ENCODE measurements at regions not wholly inside any gene's neighbourhood (a gene's known extent, or its start where the extent isn't known, plus 50 kb on each side); places are given as distances from the start of the nearest gene placed in this dataset.
"Not testable (repeated sequence)": the region's sequence is repeated elsewhere in the genome, so short reads cannot be mapped to it uniquely, and the experiment has no call there.

GRCh38 chr3:164791263-164791662, 287.0 kb downstream of the SI start:
- H3K79me2 ChIP-seq (ENCODE audit: control insufficient read depth, insufficient read depth, low read length) = no peaks in the 10 kb centered on the region
- ATAC-seq = no peak
- no peak overlapping the region for H3K27ac ChIP-seq (ENCODE audit: extremely low read depth, low read depth, low read length)
- no peak for FAIRE-seq
- in situ Hi-C loops (cut with MboI) = no loop called here
- H3K36me3 ChIP-seq (ENCODE audit: control insufficient read depth, insufficient read depth, low read length) = no peaks in the 10 kb centered on the region
- no peak overlapping the region for H3K9ac ChIP-seq (ENCODE audit: insufficient read depth in 1 of 2, low read depth in 2 of 2, low read length in 2 of 2)
- intact Hi-C loops (cut with micrococcal nuclease) = no loop called here
- H4K20me1 ChIP-seq (replicated peaks; ENCODE audit: control insufficient read depth, insufficient read depth, low read length) = no peaks in the 10 kb centered on the region
- DNase-seq (ENCODE audit: extremely low read depth in 1 of 4, low spot score in 3 of 4) = no peak
- ChIA-PET CTCF (ENCODE audit: low intra/inter-chr PET ratio) (no interaction called here), POLR2A (no interaction called here)
- no peak overlapping the region for H3K4me2 ChIP-seq (ENCODE audit: insufficient read depth, low read length)
- WGBS (ENCODE audit: insufficient coverage, low coverage, missing lambda C conversion rate) = 2% methylated on average over 4 of the region's 4 CpGs
- H3K9me3 ChIP-seq (replicated peaks; ENCODE audit: control insufficient read depth, insufficient read depth, low read depth, low read length) = no peaks in the 10 kb centered on the region
- no peaks in the 10 kb centered on the region for H3K4me1 ChIP-seq (replicated peaks in 1 of 2; ENCODE audit: control insufficient read depth in 2 of 2, insufficient read depth in 2 of 2, low read length in 2 of 2)
- no peak overlapping the region for H3K4me3 ChIP-seq
- no TSS peak for BruUV-seq (replicated peaks)
- H3K27me3 ChIP-seq (ENCODE audit: control insufficient read depth in 2 of 2, insufficient read depth in 2 of 2, low read length in 2 of 2) = no peaks in the 10 kb centered on the region
- no peak overlapping the region for H2AFZ ChIP-seq (ENCODE audit: low read depth, low read length)
- no peaks in the 10 kb centered on the region for H3K9me1 ChIP-seq (ENCODE audit: control insufficient read depth, insufficient read depth, low read length)
- no peak for TF ChIP-seq MTA2 (IDR thresholded peaks at IDR 0.05; ENCODE audit: low read depth)

GRCh38 chr3:164784407-164784806, 293.9 kb downstream of the SI start:
- FAIRE-seq; H3K9me3 ChIP-seq (replicated peaks; ENCODE audit: control insufficient read depth, insufficient read depth, low read depth, low read length); H3K27ac ChIP-seq (ENCODE audit: extremely low read depth, low read depth, low read length); intact Hi-C loops (cut with micrococcal nuclease); H2AFZ ChIP-seq (ENCODE audit: low read depth, low read length); H3K79me2 ChIP-seq (ENCODE audit: control insufficient read depth, insufficient read depth, low read length); H3K4me3 ChIP-seq; H3K9ac ChIP-seq (ENCODE audit: insufficient read depth in 1 of 2, low read depth in 2 of 2, low read length in 2 of 2); CTCF ChIA-PET (ENCODE audit: low intra/inter-chr PET ratio); H3K4me1 ChIP-seq (replicated peaks in 1 of 2; ENCODE audit: control insufficient read depth in 2 of 2, insufficient read depth in 2 of 2, low read length in 2 of 2); BruUV-seq (replicated peaks); H3K9me1 ChIP-seq (ENCODE audit: control insufficient read depth, insufficient read depth, low read length); in situ Hi-C loops (cut with MboI); H3K27me3 ChIP-seq (ENCODE audit: control insufficient read depth in 2 of 2, insufficient read depth in 2 of 2, low read length in 2 of 2); POLR2A ChIA-PET; H3K36me3 ChIP-seq (ENCODE audit: control insufficient read depth, insufficient read depth, low read length); DNase-seq (ENCODE audit: extremely low read depth in 1 of 4, low spot score in 3 of 4); H3K4me2 ChIP-seq (ENCODE audit: insufficient read depth, low read length); ATAC-seq; H4K20me1 ChIP-seq (replicated peaks; ENCODE audit: control insufficient read depth, insufficient read depth, low read length): not testable (repeated sequence)
- whole genome bisulfite sequencing (ENCODE audit: insufficient coverage, low coverage, missing lambda C conversion rate) = 2% methylated on average over 9 of the region's 21 CpGs
